Esophagus squamous epithelium (tissue), 4 donors: ENCODE measurements at regions not wholly inside any gene's neighbourhood (a gene's known extent, or its start where the extent isn't known, plus 50 kb on each side); places are given as distances from the start of the nearest gene placed in this dataset.

ENCODE experiments used
- CTCF ChIP-seq, 6 experiments: fragments of 450-650 bp in 4 of 6; fragments of 200-600 bp in 2 of 6; sonication (generic) in 2 of 6; IDR thresholded peaks; one replicate each; pipeline ENCODE4 v1.5.1; 2016 to 2019; ENCODE audit warnings: antibody characterized with exemption in 6 of 6, mild to moderate bottlenecking in 4 of 6, moderate library complexity in 4 of 6
- POLR2A ChIP-seq, 4 donors: fragments of 450-650 bp; IDR thresholded peaks; one replicate each; pipeline ENCODE4 v1.6.1; 2017; ENCODE audit warnings: antibody characterized with exemption in 4 of 4, mild to moderate bottlenecking in 4 of 4, moderate library complexity in 3 of 4

GRCh38 chr2:134195341-134195740, 58.5 kb upstream of the MGAT5 start:
- TF ChIP-seq CTCF (IDR thresholded peaks at IDR 0.05), result no peak
- no peak for TF ChIP-seq POLR2A (IDR thresholded peaks at IDR 0.05)
